Activated CD4-positive, alpha-beta memory T cell treated with anti-CD3 and anti-CD28 coated beads for 36 hours (primary cell): ENCODE measurements at regions not wholly inside any gene's neighbourhood (a gene's known extent, or its start where the extent isn't known, plus 50 kb on each side); places are given as distances from the start of the nearest gene placed in this dataset.

ENCODE experiments used
- CTCF ChIA-PET: fragments of 350-600 bp; sonication (Branson Sonifier 250); formaldehyde crosslinking; loops from one replicate; lab custom pipeline; 2021; ENCODE audit warnings: antibody characterized with exemption, inconsistent platforms; lab: Charles Lee
- POLR2A ChIA-PET: fragments of 350-600 bp; sonication (Branson Sonifier 250); formaldehyde crosslinking; loops from one replicate; lab custom pipeline; 2021; ENCODE audit warnings: antibody characterized with exemption; lab: Charles Lee
- DNase-seq: peaks from one replicate; pipeline ENCODE4 v3.0.0-alpha.2; 2020
- H3K27ac Mint-ChIP-seq: one replicate; pipeline ENCODE4 v1.8.0; 2021; ENCODE audit warnings: mixed read lengths
- H3K27me3 Mint-ChIP-seq: one replicate; pipeline ENCODE4 v1.8.0; 2021; ENCODE audit warnings: mixed read lengths
- H3K36me3 Mint-ChIP-seq: one replicate; pipeline ENCODE4 v1.8.0; 2021; ENCODE audit warnings: mixed read lengths
- H3K4me1 Mint-ChIP-seq: one replicate; pipeline ENCODE4 v1.8.0; 2021; ENCODE audit warnings: low read depth, mixed read lengths
- H3K4me3 Mint-ChIP-seq: one replicate; pipeline ENCODE4 v1.8.0; 2021; ENCODE audit warnings: mild to moderate bottlenecking, mixed read lengths
- H3K9me3 Mint-ChIP-seq: one replicate; pipeline ENCODE4 v1.8.0; 2021; ENCODE audit warnings: mixed read lengths
- intact Hi-C: fragments of 100-400 bp; cut with micrococcal nuclease; formaldehyde crosslinking; loops from one replicate; pipeline ENCODE4 v1.15.1; 2023

- ChIA-PET POLR2A (no interaction called here), CTCF (no interaction called here)
- DNase-seq = no peak
- Mint-ChIP-seq H3K27me3 (no peaks in the 10 kb centered on the region), H3K4me3 (no peak overlapping the region), H3K9me3 (no peaks in the 10 kb centered on the region), H3K4me1 (no peaks in the 10 kb centered on the region), H3K36me3 (no peaks in the 10 kb centered on the region), H3K27ac (no peak overlapping the region)
- intact Hi-C loops = no loop called here
Measured at GRCh38 chr3:6805236-6805635, 55.7 kb upstream of the GRM7 start.

DNA sequence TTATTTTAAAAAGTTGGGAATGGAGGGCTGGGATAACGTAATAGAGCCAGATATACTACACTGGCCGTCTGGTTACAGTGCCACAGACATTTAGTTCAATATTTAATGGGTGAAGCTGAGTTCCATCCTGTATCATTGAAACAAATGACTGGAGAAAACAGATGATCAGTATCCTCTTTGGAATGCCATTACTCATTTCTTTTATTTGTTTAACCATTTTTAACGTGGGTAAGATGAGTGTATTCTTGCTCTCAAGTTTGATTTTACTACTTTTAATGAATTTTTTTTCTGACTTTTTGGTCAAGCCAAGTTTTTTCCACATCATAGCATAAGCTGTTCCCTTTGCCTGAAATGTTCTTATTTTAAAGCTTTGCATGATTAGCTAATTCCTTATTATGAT, 53.9 kb upstream of the GRM7 start:
- H3K27me3 Mint-ChIP-seq = no peaks in the 10 kb centered on the region
- POLR2A ChIA-PET = no interaction called here
- intact Hi-C loops = no loop called here
- no peaks in the 10 kb centered on the region for H3K9me3 Mint-ChIP-seq
- H3K27ac Mint-ChIP-seq = no peak overlapping the region
- H3K36me3 Mint-ChIP-seq = no peaks in the 10 kb centered on the region
- no peaks in the 10 kb centered on the region for H3K4me1 Mint-ChIP-seq
- no peak for DNase-seq
- H3K4me3 Mint-ChIP-seq = no peak overlapping the region
- CTCF ChIA-PET = no interaction called here

DNA sequence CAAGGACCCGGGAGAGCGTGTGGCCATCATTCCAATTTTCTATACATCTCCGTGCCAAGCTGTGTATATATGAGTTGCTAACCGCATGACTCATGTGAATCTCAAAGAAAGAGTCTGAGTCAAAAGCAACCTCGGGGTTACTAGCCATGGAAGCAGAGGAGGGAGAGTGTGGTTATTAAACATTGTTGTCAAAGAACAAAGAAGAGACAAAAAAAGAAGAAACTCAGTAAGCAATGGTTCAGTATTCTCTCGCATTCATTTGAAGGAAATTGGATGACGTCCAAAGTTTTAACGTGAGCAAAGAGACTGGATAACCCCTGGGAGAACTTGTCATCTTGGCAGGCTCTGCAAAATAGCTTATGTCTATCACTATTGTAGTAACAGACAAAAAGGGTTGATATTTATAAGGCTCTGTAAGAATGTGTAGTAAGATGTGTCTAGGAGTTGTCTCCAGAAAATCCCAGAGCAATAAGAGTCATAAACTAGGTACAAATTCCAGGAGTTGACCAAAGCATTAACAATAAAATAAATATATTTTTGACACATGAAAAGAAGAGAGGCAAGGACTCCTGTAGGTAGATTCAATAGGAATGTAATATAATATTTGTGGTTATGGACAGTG, 52.8 kb upstream of the GRM7 start:
- ChIA-PET POLR2A (no interaction called here), CTCF (no interaction called here)
- Mint-ChIP-seq H3K36me3 (no peaks in the 10 kb centered on the region), H3K4me3 (no peak overlapping the region), H3K27me3 (no peaks in the 10 kb centered on the region), H3K27ac (no peak overlapping the region), H3K4me1 (no peaks in the 10 kb centered on the region), H3K9me3 (no peaks in the 10 kb centered on the region)
- DNase-seq = no peak
- intact Hi-C loops = no loop called here

DNA sequence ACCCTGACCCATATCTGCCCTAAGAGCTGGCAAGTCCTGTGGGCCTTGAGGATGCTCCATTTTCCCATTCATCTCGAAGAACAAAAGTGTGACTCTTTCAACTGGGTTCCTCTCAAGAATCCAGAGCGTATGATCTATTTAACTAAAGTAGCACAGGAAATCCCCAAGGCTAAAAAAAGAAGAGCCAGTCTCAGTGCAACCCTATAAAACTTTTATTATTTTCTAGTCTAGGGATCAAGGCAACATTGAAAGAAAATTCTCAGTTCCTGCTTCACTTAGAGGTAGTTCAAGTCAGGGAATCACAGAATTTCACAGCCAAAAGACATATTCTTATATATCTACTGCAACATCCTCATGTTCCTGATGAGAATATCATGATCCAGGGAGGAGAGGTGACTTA, 51.6 kb upstream of the GRM7 start:
- intact Hi-C loops = no loop called here
- ChIA-PET POLR2A (no interaction called here), CTCF (no interaction called here)
- Mint-ChIP-seq H3K9me3 (no peaks in the 10 kb centered on the region), H3K27me3 (no peaks in the 10 kb centered on the region), H3K27ac (no peak overlapping the region), H3K4me3 (no peak overlapping the region), H3K4me1 (no peaks in the 10 kb centered on the region), H3K36me3 (no peaks in the 10 kb centered on the region)
- DNase-seq = no peak
